HG03064 (cell line): ENCODE measurements at regions not wholly inside any gene's neighbourhood (a gene's known extent, or its start where the extent isn't known, plus 50 kb on each side); places are given as distances from the start of the nearest gene placed in this dataset.
"Not testable (repeated sequence)": the region's sequence is repeated elsewhere in the genome, so short reads cannot be mapped to it uniquely, and the experiment has no call there.

Source experiments
- ATAC-seq: cut with Tn5 transposase; IDR thresholded peaks from one replicate; pipeline ENCODE4 v1.9.1; 2021; ENCODE audit warnings: low read depth; ENCODE audit not compliant: unreplicated experiment

DNA sequence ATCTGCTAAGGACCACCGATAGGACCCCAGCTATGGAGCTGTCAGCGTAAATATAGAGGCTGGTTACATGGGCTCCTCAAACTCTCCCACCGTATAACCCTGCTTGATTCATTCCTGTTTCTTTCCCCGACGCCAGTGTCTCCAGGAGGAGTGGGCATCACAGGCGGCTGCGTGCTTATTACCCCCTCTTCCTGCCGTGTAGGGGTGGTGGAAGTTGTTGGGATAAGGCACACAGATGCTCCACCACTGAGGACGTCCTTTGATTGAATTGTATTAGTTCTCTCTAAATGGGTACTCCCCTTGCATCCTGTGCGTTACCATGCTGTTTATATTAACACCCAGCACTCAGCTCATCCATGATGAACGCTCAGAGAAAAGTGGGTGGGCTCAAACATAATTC, 104.6 kb downstream of the ZBTB18 start:
- ATAC-seq: no peak

DNA sequence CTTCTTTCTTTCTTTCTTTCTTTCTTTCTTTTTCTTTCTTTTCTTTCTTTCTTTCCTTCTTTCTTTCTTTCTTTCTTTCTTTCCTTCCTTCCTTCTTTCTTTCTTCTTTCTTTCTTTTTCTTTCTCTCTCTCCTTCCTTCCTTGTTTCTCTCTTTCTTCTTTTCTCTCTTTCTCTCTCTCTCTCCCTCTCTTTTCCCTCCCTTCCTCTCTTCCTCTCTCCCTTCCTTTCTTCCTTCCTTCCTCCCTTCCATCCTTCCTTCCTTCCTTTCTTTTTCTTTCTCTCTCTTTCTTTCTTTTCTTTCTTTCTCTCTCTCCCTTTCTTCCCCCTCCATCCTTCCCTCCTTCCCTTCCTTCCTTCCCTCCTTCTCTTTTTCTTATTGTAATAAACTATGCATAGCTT, 105.5 kb downstream of the ZBTB18 start:
- ATAC-seq: not testable (repeated sequence)

DNA sequence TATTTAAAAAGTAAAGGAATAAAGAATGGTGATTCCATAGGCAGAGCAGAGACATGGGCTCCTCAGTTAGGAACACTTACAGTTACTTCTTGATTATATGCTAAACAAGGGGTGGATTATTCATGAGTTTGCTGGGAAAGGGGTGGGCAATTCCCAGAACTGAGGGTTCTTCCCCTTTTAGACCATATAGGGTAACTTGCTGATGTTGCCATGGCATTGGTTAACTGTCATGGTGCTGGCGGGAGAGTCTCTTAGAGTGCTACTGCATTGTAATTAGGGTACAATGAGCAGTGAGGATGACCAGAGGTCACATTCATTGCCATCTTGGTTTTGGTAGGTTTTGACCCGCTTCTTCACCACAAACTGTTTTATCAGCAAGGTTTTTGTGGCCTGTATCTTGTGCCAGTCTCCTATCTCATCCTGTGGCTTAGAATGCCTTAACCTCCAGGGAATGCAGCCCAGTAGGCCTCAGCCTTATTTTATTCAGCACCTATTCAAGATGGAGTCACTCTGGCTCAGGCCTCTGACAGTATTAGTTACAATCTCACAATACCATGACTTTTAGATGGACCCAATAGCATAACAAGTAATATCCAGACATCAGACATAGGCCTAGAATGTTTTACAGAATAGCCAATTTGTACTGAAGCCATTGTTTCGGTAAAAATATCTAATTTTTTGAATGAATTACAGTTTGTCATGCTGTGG, 106.8 kb downstream of the ZBTB18 start:
- ATAC-seq: no peak

DNA sequence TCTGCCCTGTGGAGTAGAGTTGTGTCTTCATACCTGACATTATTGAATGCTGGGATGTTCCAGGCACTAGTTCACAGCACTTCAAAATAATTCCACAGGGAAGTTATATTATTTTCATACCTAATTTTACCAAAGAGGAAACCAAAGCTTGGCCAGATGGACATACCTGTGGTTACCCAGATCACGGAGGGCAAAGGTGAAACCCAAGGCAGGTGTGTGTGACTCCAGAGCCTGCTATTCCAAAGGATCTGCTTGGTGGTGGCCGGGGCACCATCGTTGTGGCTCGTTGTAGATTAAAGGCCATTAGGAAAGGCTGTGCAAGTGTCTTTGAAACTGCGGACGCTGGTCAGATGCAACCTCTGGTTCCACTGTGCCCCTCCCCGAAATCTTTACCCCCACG, 108.6 kb downstream of the ZBTB18 start:
- no peak for ATAC-seq

DNA sequence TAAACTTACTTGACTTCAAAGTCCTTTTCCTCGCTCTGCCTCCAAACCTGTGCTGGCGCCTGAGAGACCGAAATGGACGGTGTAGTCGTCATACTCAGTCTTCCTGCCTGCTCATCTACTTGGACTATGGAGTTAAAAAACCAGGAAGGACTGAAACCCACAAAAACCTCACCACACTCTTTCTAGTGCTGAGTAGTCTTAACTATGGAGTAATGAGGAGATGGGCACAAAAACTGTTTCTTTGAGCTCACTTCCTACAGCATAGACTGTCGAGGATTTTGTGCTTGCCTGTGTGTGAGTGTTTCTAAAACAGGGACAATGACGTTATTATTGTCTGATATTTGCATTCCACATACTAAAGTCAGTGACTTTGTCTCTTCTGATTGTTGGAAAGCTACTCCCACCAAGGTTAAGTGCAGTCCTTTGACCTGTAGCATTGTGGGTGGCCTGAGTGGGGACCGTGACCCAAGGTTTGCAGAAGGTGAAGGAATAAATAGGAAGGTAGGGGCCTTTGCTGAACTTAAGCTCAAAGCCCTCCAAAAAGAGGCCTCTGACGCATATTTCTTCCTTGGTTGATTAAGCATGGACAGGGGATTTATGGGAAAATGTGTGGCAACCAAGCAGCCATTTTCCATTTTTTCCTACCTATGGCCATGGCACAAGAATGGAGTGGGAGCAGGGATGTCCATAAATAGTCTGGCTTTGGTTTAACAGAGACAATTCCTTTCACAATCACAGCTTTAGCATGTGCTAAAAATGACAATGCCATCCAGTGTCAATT, 109.6 kb downstream of the ZBTB18 start:
- ATAC-seq: no peak

DNA sequence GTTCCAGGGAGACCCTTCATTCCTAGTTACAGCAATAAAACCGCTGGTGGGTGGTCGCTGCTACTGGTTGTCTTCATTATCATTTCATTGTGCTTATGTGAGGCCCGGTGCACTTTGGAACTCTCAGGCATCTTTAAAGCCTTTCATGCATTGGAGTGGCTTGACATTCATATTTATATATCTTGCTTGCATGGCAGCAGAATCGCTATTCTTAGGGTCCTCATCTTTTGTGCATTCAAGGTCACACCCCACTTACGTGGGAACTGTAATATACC, 110.1 kb downstream of the ZBTB18 start:
- no peak for ATAC-seq

DNA sequence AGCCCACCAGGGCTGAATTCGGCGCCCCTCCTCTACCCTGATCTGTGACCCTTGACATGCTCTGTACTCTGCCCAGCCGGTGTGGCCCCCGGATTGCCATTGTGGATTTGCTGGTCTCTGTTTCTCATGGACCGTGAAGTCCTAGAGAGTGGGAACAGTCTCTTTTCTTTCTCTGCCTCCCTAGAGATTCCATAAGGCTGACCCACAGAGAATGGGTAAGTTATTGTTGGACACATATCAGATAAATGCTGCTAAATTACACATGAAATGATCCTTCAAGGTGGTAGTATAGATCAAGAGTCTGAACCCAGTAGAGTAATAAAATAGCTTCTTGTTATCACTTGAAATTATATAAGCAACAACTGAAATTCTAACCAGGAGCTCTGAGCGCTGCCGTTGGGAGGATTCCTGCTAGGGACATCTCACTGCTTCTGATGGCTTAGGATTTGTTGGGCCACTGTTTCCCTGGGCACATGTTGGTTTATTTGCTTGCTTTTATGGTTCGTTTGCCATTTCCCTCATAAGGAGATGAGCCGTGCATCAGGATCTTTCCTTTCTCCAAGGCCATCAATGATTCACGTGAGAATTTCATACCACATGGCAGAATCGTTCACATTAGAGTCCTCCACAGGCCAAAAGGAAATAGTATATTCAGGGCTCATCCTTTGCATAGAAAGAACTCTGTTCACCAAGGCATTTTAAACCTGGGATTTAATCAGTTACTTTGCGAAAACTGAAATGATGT, 111.9 kb downstream of the ZBTB18 start:
- no peak for ATAC-seq

DNA sequence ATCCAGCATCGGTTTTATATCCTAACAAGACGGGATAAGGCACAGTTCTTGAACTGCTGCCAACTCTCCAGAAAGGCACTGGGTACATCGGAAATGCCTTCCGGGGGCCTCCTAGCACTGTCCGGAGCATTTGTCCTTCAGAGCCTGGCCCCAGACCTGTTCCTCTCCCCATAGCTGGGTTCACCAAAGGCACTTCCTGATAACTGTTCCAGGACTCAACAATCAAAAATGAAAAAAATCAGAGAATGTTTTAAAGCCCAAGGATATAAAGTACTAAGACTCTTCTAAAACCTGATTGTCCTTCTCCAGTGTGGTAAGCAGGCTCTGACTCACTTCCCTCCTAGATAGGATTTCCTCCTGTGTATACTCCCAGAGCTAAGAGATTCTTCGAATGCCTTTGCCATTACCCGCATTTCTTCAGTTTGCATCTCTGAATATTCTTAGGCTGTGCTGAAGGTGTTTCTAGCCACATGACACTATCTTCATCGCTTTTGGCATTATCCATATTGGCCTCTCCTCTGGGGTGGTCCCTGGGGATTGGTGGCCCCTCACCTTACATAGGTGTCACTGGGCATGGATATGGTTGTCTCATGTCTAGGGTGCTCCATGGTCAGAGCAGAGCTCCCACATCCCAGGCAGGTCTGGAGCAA, 112.9 kb downstream of the ZBTB18 start:
- ATAC-seq: no peak

DNA sequence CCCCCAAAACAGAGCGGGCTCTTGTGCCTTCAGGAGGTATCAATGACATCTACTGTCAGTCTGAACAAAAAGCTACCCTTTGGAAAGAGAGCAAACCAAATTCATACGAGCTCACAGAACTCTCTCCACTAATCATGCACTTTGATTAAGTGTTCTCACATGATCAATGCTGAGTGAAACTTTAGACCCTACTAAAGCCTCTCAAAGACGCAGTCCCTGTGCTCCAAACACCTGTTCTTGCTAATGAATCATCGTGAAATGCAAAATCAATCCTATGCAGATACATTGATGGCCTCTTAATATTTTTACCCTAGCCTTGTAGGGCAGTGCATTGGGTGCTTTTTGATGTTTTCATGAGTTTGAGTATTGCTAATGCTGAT, 113.4 kb downstream of the ZBTB18 start:
- no peak for ATAC-seq

DNA sequence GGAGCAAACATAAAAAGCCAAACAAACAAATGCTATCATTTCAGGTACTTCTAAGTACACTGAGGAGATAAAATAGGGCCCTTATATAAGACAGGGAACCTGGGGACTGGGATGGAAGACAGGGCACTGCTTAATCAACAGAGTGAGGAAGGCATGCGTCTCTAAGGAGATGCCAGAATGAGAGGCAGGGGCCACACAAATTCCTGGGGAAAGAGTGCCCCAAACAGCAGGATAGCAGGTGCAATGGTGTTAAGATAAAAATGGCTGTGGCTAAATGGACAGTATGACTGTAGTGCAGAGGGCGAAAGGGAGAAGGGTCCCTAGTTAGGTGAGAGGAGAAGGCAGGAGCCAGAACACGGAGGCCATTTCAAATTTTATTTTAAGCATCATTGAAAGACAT, 113.9 kb downstream of the ZBTB18 start:
- no peak for ATAC-seq

DNA sequence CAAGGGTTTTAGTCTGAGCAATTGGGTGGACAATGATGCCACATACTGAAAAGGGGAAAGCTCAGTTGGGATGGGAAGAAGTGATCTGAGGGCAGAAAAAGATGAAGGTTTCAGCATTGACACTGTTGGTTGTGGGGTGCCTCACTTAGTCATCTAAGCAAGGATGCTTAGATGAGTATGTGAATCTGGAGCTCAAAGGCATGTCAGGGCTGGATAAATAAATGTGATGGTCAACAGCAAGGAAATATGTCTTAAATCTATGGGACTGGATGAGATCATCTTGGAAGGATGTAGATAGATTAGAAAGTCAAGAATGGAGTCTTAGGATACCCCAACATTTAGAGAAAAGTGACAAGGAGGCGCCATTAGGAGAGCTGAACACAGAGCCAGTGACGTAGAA, 114.6 kb downstream of the ZBTB18 start:
- no peak for ATAC-seq

DNA sequence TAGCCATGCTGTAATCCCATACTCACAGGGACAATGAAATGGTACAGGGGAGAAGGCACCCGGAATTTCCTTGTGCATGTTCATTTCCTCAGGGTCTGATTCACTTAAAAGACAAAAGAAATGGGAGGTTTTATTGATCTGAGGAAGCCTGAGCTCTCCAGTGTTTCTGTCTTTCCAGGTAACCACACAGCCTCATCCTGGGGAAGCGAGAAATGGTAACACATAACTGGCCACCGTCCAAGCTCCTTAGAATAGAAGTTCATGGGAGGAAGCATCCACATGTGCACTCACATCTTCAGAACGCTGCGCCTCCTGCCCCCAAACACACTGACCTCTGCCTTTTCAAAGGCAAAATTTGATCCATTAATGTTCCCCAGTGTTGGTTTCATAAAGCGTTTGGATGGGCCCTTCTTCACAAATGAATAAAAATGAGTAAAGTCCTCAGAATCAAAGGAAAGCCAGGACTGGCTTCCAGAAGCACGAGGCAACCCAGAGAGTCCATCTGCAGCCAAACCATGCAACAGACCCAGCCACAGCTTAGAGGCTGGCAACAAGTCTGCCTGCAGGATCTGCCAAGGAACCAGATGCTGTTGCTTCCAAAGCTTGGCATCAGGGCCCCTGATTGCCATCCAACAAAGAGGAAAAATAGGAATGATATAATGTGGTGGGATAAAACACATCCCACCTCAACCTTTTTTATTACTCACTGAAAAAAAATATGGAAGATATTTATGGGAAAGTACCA, 120.3 kb downstream of the ZBTB18 start:
- ATAC-seq: no peak

DNA sequence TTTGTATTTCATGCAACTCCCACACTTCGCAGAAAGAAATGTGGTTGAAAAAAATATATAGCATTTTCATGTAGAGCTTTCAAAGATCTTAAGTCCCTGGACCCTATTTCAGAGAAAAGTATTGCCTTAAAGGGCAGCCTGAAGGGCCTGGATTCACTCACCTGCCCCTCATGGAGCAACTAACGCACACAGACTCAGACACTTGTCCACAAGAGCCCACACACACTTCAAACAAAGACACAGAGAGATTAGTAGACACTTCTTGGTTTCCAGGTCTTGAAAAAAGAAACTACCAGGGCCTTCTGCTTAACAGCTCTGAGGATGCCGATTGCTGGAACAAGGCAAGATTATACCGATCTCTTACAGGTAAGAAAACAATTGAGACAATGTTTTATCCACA, 122.2 kb downstream of the ZBTB18 start:
- ATAC-seq: no peak

DNA sequence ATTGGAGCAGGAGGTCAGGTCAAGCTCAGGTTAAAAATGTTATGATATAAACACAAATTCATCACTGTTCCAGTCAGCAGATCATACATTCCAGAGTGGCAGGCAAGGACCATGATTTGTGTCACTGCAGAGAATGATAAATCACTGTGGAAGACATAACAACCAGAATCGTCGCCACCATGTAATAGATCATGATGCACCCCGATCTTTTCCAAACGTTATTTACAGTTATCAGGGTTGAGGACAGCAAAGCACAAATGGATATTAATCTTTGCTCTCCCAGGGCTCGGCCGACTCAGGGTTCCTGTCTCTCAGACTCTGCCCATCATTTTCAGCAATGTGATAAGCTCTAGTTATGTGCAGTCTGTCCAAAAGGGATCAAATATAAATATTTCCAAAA, 122.7 kb downstream of the ZBTB18 start:
- no peak for ATAC-seq

DNA sequence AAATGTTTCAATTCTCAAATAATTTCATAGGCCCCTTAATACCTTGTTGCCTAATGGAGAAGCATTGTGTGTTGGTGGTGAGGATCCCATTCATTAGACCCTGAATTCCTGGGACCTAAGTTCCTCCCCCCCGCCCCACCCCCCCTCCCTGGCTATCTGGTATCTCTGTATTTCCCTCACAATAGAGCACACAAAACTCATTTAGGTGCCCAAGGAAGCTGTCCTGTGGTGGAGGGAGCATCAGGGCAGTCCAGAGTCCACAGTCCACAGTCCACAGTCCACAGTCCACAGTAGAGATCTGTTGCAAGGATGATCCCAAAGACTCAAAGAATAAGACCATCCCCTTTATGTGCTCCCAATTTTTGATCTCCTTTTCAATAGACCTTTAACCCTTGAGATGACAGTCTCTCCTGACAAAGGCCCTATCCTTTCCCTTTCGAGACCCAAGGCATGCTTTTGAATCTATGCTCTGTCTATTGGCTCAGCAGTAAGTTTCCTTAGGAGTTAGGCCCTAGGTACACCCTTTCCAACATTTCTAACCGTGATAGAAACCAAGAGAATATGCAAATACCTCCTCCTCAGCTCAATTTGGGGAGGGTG, 123.9 kb downstream of the ZBTB18 start:
- ATAC-seq: no peak

DNA sequence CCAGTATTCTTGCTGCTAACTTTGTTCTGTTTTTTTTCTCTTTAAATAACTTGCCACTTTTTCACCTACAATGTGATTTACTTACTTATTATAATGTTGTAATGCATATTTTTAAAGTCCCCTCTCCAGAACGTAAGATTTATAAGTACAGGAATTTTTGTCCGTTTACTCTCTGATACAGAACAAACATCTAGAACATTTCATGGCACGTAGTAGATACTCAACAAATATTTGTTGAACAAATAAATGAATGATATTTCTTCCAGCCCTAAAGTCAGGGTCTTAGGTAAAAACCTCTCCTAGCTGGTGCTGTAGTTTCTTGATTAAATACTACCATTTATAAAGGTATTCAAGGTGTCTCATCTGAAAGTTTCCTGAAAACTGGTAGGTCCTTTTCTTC, 125.1 kb downstream of the ZBTB18 start:
- no peak for ATAC-seq

DNA sequence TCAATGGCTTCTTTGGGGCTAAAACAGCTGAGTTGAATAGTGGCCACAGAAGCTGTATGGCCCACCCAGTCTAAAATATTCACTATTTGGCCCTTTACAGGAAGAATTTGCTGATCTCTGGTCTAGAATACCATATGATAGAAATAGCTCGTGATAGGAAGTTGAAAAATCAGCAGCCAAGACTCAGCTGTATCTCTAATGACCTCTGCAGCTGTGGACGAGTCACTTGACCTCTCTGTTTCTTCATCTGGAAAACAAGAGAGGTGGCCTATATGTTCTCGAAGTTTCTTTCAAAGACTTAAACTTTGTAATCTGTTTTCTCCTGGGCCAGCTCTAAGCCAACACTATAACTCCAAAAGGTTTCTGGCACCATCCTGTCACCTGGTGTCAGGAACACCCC, 129.2 kb downstream of the ZBTB18 start:
- no peak for ATAC-seq

DNA sequence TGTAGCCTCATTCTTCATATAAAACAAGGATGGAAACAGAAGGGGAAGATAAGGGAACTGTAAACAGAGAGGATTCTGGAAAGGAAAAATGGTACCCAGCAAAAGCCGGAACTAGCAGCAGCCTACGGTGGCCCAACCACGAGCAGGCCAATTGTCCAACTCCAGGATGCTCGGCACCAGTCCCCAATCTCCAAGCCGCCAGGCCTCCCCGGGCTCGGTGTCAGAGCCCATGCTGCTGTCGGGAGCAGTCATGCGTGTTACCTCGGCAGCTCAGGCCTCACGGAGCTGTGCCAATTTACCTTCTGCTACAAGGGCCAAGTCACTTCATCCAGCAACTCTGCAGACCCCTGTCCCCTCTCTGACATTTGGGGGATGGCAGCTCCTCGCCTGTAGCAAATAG, 130.8 kb downstream of the ZBTB18 start:
- no peak for ATAC-seq

DNA sequence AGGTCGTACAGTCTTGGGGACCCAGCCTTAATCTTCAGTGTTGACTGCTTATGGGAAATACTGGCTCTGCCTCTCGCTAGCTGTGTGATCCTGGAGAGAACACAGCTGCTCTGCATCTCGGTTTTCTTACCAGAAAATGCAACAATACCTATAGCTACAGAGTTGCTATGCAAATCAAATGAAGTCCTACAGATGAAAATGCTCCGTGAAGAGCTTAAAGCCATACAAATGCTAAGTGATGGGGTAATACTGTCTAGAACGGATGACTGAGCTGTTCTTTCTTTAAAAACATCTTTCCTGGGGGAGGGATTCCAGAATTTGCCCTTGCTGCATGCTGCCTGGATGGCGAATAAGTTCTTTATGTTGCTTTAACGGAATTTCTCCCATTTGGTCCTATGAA, 132.0 kb downstream of the ZBTB18 start:
- ATAC-seq: no peak

DNA sequence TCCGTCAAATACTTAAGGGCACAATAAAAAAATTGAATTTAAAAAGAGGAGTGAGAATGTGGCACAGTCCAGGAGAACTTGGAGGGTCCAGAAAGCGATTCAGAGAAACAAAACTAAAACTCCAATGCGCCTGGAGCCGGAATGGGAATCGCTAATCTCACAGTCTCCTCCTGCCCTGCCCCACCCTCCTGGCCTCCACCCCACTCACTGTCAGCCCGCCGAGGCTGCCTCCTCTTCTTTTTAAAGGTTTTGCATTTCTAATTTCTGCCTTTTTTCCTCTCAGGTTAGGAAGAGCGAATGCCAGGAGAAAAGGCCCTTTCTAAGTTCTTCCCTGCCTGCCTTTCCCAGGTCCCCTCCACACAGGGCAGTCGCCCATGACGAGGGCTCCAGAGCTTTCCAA, 135.3 kb downstream of the ZBTB18 start:
- no peak for ATAC-seq
